HG03521 (cell line): ENCODE measurements at regions not wholly inside any gene's neighbourhood (a gene's known extent, or its start where the extent isn't known, plus 50 kb on each side); places are given as distances from the start of the nearest gene placed in this dataset.
A peak's percentile ranks its signal among the peaks of the same experiment; 100 is the strongest.
"Not testable (repeated sequence)": the region's sequence is repeated elsewhere in the genome, so short reads cannot be mapped to it uniquely, and the experiment has no call there.

ENCODE experiments used
- ATAC-seq: cut with Tn5 transposase; IDR thresholded peaks from one replicate; pipeline ENCODE4 v1.9.1; 2021; ENCODE audit warnings: mild to moderate bottlenecking, moderate library complexity; ENCODE audit not compliant: unreplicated experiment

- not testable (repeated sequence) for ATAC-seq
Observed at GRCh38 chr17:18546514-18547398, 70.2 kb downstream of the LGALS9C start.

- ATAC-seq = not testable (repeated sequence)
Observed at GRCh38 chr17:18557086-18557485, 80.5 kb downstream of the LGALS9C start.

GRCh38 chr17:18563381-18564098 lies 80.7 kb downstream of the TBC1D28 start:
- ATAC-seq = peak; percentile 72

- peak; percentile 49 for ATAC-seq
Observed at GRCh38 chr17:18564099-18564448, 80.1 kb downstream of the TBC1D28 start.

- ATAC-seq = not testable (repeated sequence)
Observed at GRCh38 chr17:18568108-18568995, 75.8 kb downstream of the TBC1D28 start.

GRCh38 chr17:18569489-18569913 lies 74.7 kb downstream of the TBC1D28 start:
- not testable (repeated sequence) for ATAC-seq

- not testable (repeated sequence) for ATAC-seq
Observed at GRCh38 chr17:18572536-18572935, 71.7 kb downstream of the TBC1D28 start.

- ATAC-seq = not testable (repeated sequence)
Observed at GRCh38 chr17:18574137-18574536, 70.1 kb downstream of the TBC1D28 start.
